Activated CD4-positive, alpha-beta T cell treated with anti-CD3 and anti-CD28 coated beads, Interleukin-2, amount 50 U/mL, for 24 hours (primary cell): ENCODE measurements at regions not wholly inside any gene's neighbourhood (a gene's known extent, or its start where the extent isn't known, plus 50 kb on each side); places are given as distances from the start of the nearest gene placed in this dataset.

ENCODE experiments used
- DNase-seq, 2 donors: peaks; one replicate each; pipeline ENCODE4 v3.0.0-alpha.2; 2020; ENCODE audit warnings: low read depth in 1 of 2, low spot score in 1 of 2

DNA sequence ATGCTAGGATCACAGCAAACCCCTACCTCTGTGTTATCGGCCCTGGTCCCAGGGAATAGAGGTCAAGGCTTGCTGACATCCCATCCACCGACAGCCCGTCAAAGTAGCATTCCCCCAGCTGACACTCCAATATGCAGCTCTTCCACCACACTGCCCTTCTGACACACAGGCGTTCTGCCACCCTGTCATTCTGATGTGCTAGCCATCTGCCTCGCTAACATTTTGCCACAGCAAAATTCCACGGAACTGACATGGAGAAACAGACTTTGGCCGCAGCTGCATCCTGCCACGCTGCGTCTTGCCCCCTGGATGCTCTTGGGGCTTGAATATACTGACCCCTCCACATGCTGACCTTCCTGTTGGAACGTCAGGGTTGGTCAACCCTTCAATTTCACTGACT, 163.2 kb upstream of the CSF3R start:
- no peak for DNase-seq

DNA sequence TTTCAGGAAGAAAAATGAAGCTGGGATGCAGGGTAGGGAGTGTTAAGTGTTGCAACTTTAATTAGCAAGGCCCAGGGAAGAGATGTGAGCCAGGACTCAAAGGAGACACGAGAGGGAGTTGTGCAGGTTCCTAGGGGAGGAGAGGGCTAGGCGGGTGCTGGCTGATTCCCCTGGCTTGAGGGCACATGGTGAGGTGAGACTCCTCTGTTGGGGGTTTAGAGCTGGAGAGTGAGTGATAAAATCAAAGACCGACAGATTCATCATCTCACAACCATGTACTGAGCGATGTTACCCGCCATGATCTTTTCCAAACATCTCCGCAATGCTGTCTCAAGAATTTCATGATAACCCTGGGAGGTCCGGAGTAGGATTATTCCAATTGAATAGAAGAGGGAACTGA, 161.8 kb upstream of the CSF3R start:
- no peak for DNase-seq

GRCh38 chr1:36643371-36644270, 160.9 kb upstream of the CSF3R start:
- no peak for DNase-seq

DNA sequence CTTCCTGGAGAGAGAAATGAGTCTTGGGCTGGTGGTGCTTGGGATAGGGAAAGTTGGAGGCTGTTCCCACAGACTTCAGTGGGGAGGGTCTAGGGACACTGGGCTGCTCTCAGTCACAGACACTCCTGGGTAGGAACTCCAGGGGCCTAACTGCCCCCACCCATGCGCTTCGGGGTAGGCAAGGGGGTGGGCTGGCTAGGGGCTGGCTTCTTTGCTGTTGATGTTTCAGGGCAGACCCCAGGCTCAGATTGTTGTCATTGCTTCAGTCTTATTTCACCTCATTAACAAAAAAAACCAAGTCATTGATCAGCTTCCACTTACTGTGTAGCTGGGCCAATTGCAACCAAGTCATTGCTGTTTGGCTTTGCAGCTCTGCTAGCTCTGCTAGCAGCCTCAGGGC, 160.1 kb upstream of the CSF3R start:
- DNase-seq, result no peak

- DNase-seq, result no peak
These were observed 159.1 kb upstream of the CSF3R start for GRCh38 chr1:36641776-36642175.

DNA sequence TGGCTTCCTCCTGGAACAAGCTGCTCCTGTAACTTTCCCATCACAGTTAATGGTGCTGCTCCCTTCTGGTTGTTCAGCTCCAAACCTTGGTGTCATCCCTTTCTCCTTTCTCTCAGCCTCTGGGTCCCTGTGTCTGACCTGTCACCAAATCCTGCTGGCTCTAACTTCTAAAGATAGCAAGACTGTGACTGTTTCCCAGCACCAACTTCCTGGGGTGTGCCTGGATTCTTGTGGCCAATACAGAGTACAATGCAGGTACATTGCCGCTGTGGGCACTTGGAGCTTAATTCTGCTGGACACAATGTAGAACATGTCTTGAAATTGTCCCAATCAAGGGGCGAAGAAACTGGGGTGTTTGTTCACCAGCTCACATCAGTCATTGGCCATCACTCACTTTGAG, 156.7 kb upstream of the CSF3R start:
- no peak for DNase-seq

- DNase-seq, result no peak
These were observed 155.6 kb upstream of the CSF3R start for GRCh38 chr1:36638268-36638667.

DNA sequence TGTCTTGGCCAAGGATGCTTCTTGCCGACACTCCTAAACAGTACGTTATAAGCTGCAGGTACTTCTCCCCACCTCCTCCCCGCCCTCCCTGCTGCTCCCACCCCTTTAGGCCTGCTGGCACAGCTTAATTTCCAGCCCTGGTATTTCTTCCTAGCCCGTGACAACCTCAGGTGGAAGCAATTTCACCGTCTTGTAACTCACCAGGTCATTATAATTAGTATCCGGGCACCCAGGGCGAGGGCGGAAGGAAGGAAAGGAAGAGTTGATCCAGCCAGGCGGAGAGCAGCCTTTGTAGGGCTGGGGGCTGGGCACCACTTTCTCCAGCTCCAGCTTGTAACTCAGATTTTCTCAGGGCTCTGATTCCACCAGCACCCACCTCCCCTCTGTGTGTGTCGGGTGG, 153.5 kb upstream of the CSF3R start:
- no peak for DNase-seq

DNA sequence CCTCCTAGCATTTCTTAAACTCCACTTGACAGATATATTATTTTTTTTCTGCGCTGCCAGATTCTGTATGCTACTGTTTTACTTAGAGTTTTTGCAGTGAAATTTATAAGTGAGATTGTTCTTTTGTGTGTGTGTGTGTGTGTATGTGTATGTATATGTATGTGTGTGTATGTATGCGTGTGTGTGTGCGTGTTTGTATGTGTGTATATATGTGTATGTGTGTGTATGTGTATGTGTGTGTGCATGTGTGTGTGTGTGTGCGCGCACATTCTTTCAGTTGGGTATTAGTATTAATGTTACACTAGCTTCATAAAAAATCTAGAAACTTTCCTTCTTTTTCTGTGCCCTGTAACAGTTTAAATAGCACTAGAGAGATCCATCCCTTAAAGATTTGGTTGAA, 152.6 kb upstream of the CSF3R start:
- DNase-seq, result no peak

GRCh38 chr1:36628804-36629203, 146.1 kb upstream of the CSF3R start:
- no peak for DNase-seq

DNA sequence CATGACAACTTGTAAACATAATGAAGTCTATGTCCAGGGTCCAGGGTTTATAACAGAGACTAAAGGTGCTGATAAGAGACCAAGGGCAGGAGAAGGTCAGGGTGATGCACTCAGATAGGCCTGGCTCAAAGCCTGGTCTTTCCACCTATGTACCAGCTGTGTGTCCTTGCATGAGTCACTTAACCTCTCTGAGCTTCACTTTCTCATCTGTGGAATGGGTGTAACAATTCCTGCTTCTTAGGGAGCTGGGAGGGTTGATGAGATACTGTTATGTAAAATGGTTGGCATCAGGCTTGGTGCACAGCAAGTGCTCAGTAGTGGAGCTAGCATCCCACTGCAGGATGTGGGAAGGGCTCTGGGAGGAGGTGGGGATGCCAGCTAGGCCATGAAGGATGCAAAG, 143.7 kb upstream of the CSF3R start:
- no peak for DNase-seq

GRCh38 chr1:36625935-36626310, 143.2 kb upstream of the CSF3R start:
- DNase-seq, result no peak

DNA sequence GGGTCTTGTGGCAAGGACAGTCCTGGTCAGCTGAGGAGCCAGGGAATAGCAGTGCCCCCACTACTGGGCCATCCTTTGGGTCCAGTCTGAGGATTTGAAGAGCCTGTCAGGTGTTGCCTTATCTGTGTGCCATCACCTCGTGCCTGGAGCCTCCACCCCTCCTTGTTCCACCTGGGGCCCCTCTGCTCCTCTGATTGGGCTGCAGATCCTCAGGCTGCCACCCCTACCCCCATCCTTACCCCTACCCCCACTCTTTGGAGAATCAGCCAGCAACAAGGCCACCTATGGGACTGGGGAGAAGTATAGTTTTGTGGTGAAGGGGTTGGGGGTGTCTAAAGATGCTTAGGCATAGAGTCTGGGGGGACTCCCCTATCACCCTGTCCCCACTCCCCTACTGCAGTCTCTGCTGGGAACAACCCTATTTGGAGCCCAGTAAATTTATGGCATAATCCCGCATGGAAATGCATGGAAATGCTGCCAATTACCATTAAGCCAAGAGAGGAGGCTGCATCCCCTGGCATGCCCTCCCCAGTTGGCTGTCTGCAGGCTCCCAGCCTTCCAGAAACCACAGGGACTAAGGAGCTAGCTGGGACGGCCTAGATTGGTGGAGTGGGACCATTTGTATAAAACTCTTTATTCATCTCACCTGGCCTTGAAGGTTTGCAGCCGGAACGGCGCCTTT, 142.7 kb upstream of the CSF3R start:
- DNase-seq, result no peak

- no peak for DNase-seq
These were observed 141.8 kb upstream of the CSF3R start for GRCh38 chr1:36624466-36624865.

GRCh38 chr1:36622741-36623648, 140.3 kb upstream of the CSF3R start:
- DNase-seq, result no peak

DNA sequence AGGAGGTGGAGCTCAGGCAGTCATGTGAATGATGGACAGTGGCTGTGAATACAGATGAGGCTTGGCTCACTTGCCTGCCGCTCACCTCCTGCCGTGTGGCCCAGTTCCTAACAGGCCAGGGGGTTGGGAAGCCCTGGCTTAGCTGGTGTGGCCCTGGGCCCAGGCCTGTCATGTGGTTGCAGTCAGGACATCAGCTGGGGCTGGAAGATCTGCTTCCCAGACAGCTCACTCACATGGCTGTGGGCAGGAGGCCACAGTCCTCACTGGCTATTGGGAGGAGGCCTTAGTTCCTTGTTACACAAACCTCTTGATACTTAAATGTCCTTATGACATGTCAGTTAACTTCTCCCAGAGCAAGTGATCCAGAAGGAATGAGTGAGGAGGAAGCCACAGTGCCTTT, 138.8 kb upstream of the CSF3R start:
- no peak for DNase-seq

DNA sequence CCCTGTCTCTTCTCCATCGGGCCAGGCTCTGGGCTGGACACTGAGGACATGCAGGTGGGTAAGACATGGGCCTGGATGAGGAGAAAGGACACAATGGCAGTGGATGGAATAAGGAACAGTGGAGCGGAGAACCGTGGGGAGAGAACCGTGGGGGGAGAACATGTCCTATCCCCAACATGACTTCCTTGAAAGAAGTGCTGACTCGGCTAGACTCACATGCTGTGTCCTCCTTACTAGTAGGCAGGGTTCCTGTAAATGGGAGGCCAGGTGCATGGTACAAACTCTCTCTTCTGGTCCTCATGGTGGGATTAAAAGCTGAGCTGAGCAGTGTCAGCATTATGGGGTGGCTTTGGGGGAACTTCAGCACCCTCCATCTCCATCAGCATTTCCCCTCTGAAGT, 137.4 kb upstream of the CSF3R start:
- no peak for DNase-seq

GRCh38 chr1:36614991-36615390, 132.3 kb upstream of the CSF3R start:
- no peak for DNase-seq

- DNase-seq, result no peak
These were observed 131.9 kb upstream of the CSF3R start for GRCh38 chr1:36614571-36614970.

DNA sequence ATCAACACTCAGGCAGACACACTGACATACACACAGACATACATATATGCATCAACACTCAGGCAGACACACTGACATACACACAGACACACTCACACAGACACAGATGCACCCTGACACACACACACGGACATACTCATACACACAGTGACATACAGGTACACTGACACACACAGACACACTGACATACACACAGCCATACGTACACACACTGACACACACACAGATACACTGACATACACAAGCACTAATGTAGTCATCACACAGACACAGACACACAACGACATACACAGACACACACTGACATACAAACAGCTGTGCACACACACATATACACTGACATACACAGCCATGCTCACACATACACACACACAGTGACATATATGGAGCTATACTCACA, 131.0 kb upstream of the CSF3R start:
- DNase-seq, result no peak

GRCh38 chr1:36612881-36613280, 130.2 kb upstream of the CSF3R start:
- DNase-seq, result no peak

DNA sequence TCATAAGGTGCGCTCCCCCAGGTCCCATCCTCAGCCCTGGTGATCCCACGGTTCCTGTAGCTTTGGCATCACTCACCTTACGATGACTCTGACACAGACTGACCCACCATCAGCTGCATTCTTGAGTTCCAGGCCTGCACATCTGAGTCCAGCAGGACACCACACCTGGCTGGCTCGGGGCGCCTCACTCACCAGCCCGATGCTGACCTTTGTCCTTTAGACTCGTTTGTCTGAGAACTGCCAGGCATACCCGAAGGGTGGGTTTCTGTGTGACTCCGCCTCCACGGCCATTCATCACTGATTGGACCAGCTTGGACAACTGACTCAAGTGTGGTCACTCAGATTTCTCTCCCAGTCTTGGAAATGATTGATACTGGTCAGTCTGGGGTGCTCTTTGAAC, 129.4 kb upstream of the CSF3R start:
- DNase-seq, result no peak
